ENCODE measurements at regions not wholly inside any gene's neighbourhood (a gene's known extent, or its start where the extent isn't known, plus 50 kb on each side); places are given as distances from the start of the nearest gene placed in this dataset.

GRCh38 chr7:84362828-84363227, 168.2 kb upstream of the SEMA3A start:
- no peaks in the 10 kb centered on the region for H3K36me3 Mint-ChIP-seq
- ATAC-seq (no peak), DNase-seq (no peak)
- Histone ChIP-seq H3K9me3 (ENCODE audit: control insufficient read depth in 2 of 3, low read length in 3 of 3) (no peaks in the 10 kb centered on the region), H3K36me3 (ENCODE audit: control insufficient read depth in 2 of 3, insufficient read depth in 3 of 3, low read length in 3 of 3) (no peaks in the 10 kb centered on the region), H3K27ac (ENCODE audit: low read depth, low read length) (no peak overlapping the region), H3K4me3 (ENCODE audit: low read length) (no peak overlapping the region), H3K4me1 (ENCODE audit: control insufficient read depth in 2 of 2, insufficient read depth in 2 of 2, low read length in 2 of 2) (no peaks in the 10 kb centered on the region), H3K27me3 (ENCODE audit: control insufficient read depth in 2 of 2, insufficient read depth in 2 of 2, low read length in 2 of 2) (no peaks in the 10 kb centered on the region)
- intact Hi-C loops (cut with micrococcal nuclease) = no loop called here
- H3K27me3 Mint-ChIP-seq = no peaks in the 10 kb centered on the region
- POLR2A ChIA-PET = no interaction called here
- no peak overlapping the region for H3K4me3 Mint-ChIP-seq
- peaks cover 0 to 1% (median 0%) of the 10 kb centered on the region in 11 donors for H3K9me3 Mint-ChIP-seq
- no peak overlapping the region for H3K27ac Mint-ChIP-seq
- CTCF ChIA-PET = no interaction called here
- H3K4me1 Mint-ChIP-seq = no peaks in the 10 kb centered on the region

- H3K36me3 ChIP-seq (ENCODE audit: control insufficient read depth in 2 of 3, insufficient read depth in 3 of 3, low read length in 3 of 3) = no peaks in the 10 kb centered on the region
- H3K27me3 ChIP-seq (ENCODE audit: control insufficient read depth in 2 of 2, insufficient read depth in 2 of 2, low read length in 2 of 2) = no peaks in the 10 kb centered on the region
- no peaks in the 10 kb centered on the region for H3K9me3 ChIP-seq (ENCODE audit: control insufficient read depth in 2 of 3, low read length in 3 of 3)
- CTCF ChIA-PET = no interaction called here
- intact Hi-C loops (cut with micrococcal nuclease) = no loop called here
- ATAC-seq (no peak), DNase-seq (no peak)
- Mint-ChIP-seq H3K36me3 (no peaks in the 10 kb centered on the region), H3K4me3 (no peak overlapping the region), H3K27ac (no peak overlapping the region), H3K9me3 (peaks cover 0 to 1% (median 0%) of the 10 kb centered on the region in 11 donors), H3K27me3 (no peaks in the 10 kb centered on the region), H3K4me1 (no peaks in the 10 kb centered on the region)
- H3K27ac ChIP-seq (ENCODE audit: low read depth, low read length) = no peak overlapping the region
- POLR2A ChIA-PET = no interaction called here
- H3K4me3 ChIP-seq (ENCODE audit: low read length) = no peak overlapping the region
- H3K4me1 ChIP-seq (ENCODE audit: control insufficient read depth in 2 of 2, insufficient read depth in 2 of 2, low read length in 2 of 2) = no peaks in the 10 kb centered on the region
Observed at GRCh38 chr7:84362360-84362759, 167.8 kb upstream of the SEMA3A start.

- no peak for ATAC-seq
- no peak for DNase-seq
- no peaks in the 10 kb centered on the region for H3K4me1 Mint-ChIP-seq
- no peaks in the 10 kb centered on the region for H3K36me3 Mint-ChIP-seq
- Histone ChIP-seq H3K4me3 (ENCODE audit: low read length) (no peak overlapping the region), H3K27ac (ENCODE audit: low read depth, low read length) (no peak overlapping the region), H3K36me3 (ENCODE audit: control insufficient read depth in 2 of 3, insufficient read depth in 3 of 3, low read length in 3 of 3) (no peaks in the 10 kb centered on the region), H3K9me3 (ENCODE audit: control insufficient read depth in 2 of 3, low read length in 3 of 3) (no peaks in the 10 kb centered on the region), H3K27me3 (ENCODE audit: control insufficient read depth in 2 of 2, insufficient read depth in 2 of 2, low read length in 2 of 2) (no peaks in the 10 kb centered on the region), H3K4me1 (ENCODE audit: control insufficient read depth in 2 of 2, insufficient read depth in 2 of 2, low read length in 2 of 2) (no peaks in the 10 kb centered on the region)
- peaks cover 0 to 3% (median 0%) of the 10 kb centered on the region in 5 donors for H3K27me3 Mint-ChIP-seq
- H3K4me3 Mint-ChIP-seq = no peak overlapping the region
- H3K9me3 Mint-ChIP-seq = peaks cover 0 to 1% (median 0%) of the 10 kb centered on the region in 11 donors
- CTCF ChIA-PET = no interaction called here
- intact Hi-C loops (cut with micrococcal nuclease) = no loop called here
- no peak overlapping the region for H3K27ac Mint-ChIP-seq
- POLR2A ChIA-PET = no interaction called here
Observed at GRCh38 chr7:84354866-84355265, 160.3 kb upstream of the SEMA3A start.

GRCh38 chr7:84354030-84354429, 159.4 kb upstream of the SEMA3A start:
- H3K36me3 Mint-ChIP-seq = no peaks in the 10 kb centered on the region
- Histone ChIP-seq H3K4me1 (ENCODE audit: control insufficient read depth in 2 of 2, insufficient read depth in 2 of 2, low read length in 2 of 2) (no peaks in the 10 kb centered on the region), H3K36me3 (ENCODE audit: control insufficient read depth in 2 of 3, insufficient read depth in 3 of 3, low read length in 3 of 3) (no peaks in the 10 kb centered on the region), H3K27ac (ENCODE audit: low read depth, low read length) (no peak overlapping the region), H3K4me3 (ENCODE audit: low read length) (no peak overlapping the region), H3K27me3 (ENCODE audit: control insufficient read depth in 2 of 2, insufficient read depth in 2 of 2, low read length in 2 of 2) (no peaks in the 10 kb centered on the region), H3K9me3 (ENCODE audit: control insufficient read depth in 2 of 3, low read length in 3 of 3) (no peaks in the 10 kb centered on the region)
- H3K27me3 Mint-ChIP-seq = peaks cover 0 to 4% (median 0%) of the 10 kb centered on the region in 5 donors
- H3K4me1 Mint-ChIP-seq = no peaks in the 10 kb centered on the region
- ChIA-PET POLR2A (no interaction called here), CTCF (no interaction called here)
- H3K4me3 Mint-ChIP-seq = no peak overlapping the region
- H3K27ac Mint-ChIP-seq = no peak overlapping the region
- no peak for DNase-seq
- no peak for ATAC-seq
- intact Hi-C loops (cut with micrococcal nuclease) = no loop called here
- H3K9me3 Mint-ChIP-seq = peaks cover 0 to 1% (median 0%) of the 10 kb centered on the region in 11 donors

- ChIA-PET CTCF (no interaction called here), POLR2A (no interaction called here)
- Histone ChIP-seq H3K9me3 (ENCODE audit: control insufficient read depth in 2 of 3, low read length in 3 of 3) (no peaks in the 10 kb centered on the region), H3K27me3 (ENCODE audit: control insufficient read depth in 2 of 2, insufficient read depth in 2 of 2, low read length in 2 of 2) (no peaks in the 10 kb centered on the region), H3K4me3 (ENCODE audit: low read length) (no peak overlapping the region), H3K27ac (ENCODE audit: low read depth, low read length) (no peak overlapping the region), H3K36me3 (ENCODE audit: control insufficient read depth in 2 of 3, insufficient read depth in 3 of 3, low read length in 3 of 3) (no peaks in the 10 kb centered on the region), H3K4me1 (ENCODE audit: control insufficient read depth in 2 of 2, insufficient read depth in 2 of 2, low read length in 2 of 2) (no peaks in the 10 kb centered on the region)
- Mint-ChIP-seq H3K36me3 (no peaks in the 10 kb centered on the region), H3K9me3 (no peaks in the 10 kb centered on the region), H3K4me3 (no peak overlapping the region), H3K27ac (no peak overlapping the region), H3K27me3 (peaks cover 0 to 6% (median 2%) of the 10 kb centered on the region in 5 donors), H3K4me1 (no peaks in the 10 kb centered on the region)
- DNase-seq (no peak), ATAC-seq (no peak)
- intact Hi-C loops (cut with micrococcal nuclease) = no loop called here
Observed at GRCh38 chr7:84339306-84339705, 144.7 kb upstream of the SEMA3A start.

- ChIA-PET POLR2A (no interaction called here), CTCF (no interaction called here)
- no peak overlapping the region for H3K4me3 ChIP-seq (ENCODE audit: low read length)
- peaks cover 0 to 7% (median 4%) of the 10 kb centered on the region in 5 donors for H3K27me3 Mint-ChIP-seq
- no peaks in the 10 kb centered on the region for H3K36me3 ChIP-seq (ENCODE audit: control insufficient read depth in 2 of 3, insufficient read depth in 3 of 3, low read length in 3 of 3)
- H3K9me3 ChIP-seq (ENCODE audit: control insufficient read depth in 2 of 3, low read length in 3 of 3) = no peaks in the 10 kb centered on the region
- no peaks in the 10 kb centered on the region for H3K27me3 ChIP-seq (ENCODE audit: control insufficient read depth in 2 of 2, insufficient read depth in 2 of 2, low read length in 2 of 2)
- no peak overlapping the region for H3K4me3 Mint-ChIP-seq
- H3K36me3 Mint-ChIP-seq = no peaks in the 10 kb centered on the region
- H3K4me1 ChIP-seq (ENCODE audit: control insufficient read depth in 2 of 2, insufficient read depth in 2 of 2, low read length in 2 of 2) = no peaks in the 10 kb centered on the region
- no peak for DNase-seq
- no peak overlapping the region for H3K27ac Mint-ChIP-seq
- no peak overlapping the region for H3K27ac ChIP-seq (ENCODE audit: low read depth, low read length)
- no peaks in the 10 kb centered on the region for H3K4me1 Mint-ChIP-seq
- ATAC-seq = no peak
- no peaks in the 10 kb centered on the region for H3K9me3 Mint-ChIP-seq
- intact Hi-C loops (cut with micrococcal nuclease) = no loop called here
Observed at GRCh38 chr7:84337429-84337828, 142.8 kb upstream of the SEMA3A start.

GRCh38 chr7:84336766-84337165, 142.2 kb upstream of the SEMA3A start:
- H3K4me3 ChIP-seq (ENCODE audit: low read length) = no peak overlapping the region
- no peaks in the 10 kb centered on the region for H3K9me3 ChIP-seq (ENCODE audit: control insufficient read depth in 2 of 3, low read length in 3 of 3)
- no peaks in the 10 kb centered on the region for H3K36me3 ChIP-seq (ENCODE audit: control insufficient read depth in 2 of 3, insufficient read depth in 3 of 3, low read length in 3 of 3)
- ChIA-PET CTCF (no interaction called here), POLR2A (no interaction called here)
- ATAC-seq (no peak), DNase-seq (no peak)
- no peaks in the 10 kb centered on the region for H3K4me1 Mint-ChIP-seq
- H3K27ac Mint-ChIP-seq = no peak overlapping the region
- H3K36me3 Mint-ChIP-seq = no peaks in the 10 kb centered on the region
- no peaks in the 10 kb centered on the region for H3K9me3 Mint-ChIP-seq
- H3K27me3 ChIP-seq (ENCODE audit: control insufficient read depth in 2 of 2, insufficient read depth in 2 of 2, low read length in 2 of 2) = no peaks in the 10 kb centered on the region
- no peak overlapping the region for H3K4me3 Mint-ChIP-seq
- intact Hi-C loops (cut with micrococcal nuclease) = no loop called here
- H3K27ac ChIP-seq (ENCODE audit: low read depth, low read length) = no peak overlapping the region
- H3K4me1 ChIP-seq (ENCODE audit: control insufficient read depth in 2 of 2, insufficient read depth in 2 of 2, low read length in 2 of 2) = no peaks in the 10 kb centered on the region
- H3K27me3 Mint-ChIP-seq = peaks cover 0 to 7% (median 4%) of the 10 kb centered on the region in 5 donors

Data from naive thymus-derived CD4-positive, alpha-beta T cell (primary cell).